Natural killer cell treated with Interleukin-12 subunit alpha and Interleukin-12 subunit beta and Interleukin-15 and Interleukin-18, amount 100 ng/mL, for 72 hours (primary cell): ENCODE measurements at regions not wholly inside any gene's neighbourhood (a gene's known extent, or its start where the extent isn't known, plus 50 kb on each side); places are given as distances from the start of the nearest gene placed in this dataset.

ENCODE experiments used
- ATAC-seq, 2 donors: fragments of 150-1000 bp; cut with Tn5 transposase in 1 of 2; sonication (Bioruptor Pico), chemical (Tn5 transposase) in 1 of 2; 2 replicates each; pipeline ENCODE4 v1.10.0; 2021
- DNase-seq: peaks from one replicate; pipeline ENCODE4 v3.0.0; 2022; ENCODE audit warnings: low spot score
- H3K27ac Mint-ChIP-seq, 2 donors: 1 replicate in 1 of 2; 2 replicates in 1 of 2; pipeline ENCODE4 v1.8.0; 2022; ENCODE audit warnings: mixed read lengths in 2 of 2, mild to moderate bottlenecking in 1 of 2, moderate library complexity in 1 of 2
- H3K27me3 Mint-ChIP-seq, 2 donors: 1 replicate in 1 of 2; 2 replicates in 1 of 2; pipeline ENCODE4 v1.8.0; 2022; ENCODE audit warnings: mixed read lengths in 2 of 2
- H3K36me3 Mint-ChIP-seq: one replicate; pipeline ENCODE4 v1.8.0; 2022; ENCODE audit warnings: mixed read lengths
- H3K4me1 Mint-ChIP-seq, 2 donors: 1 replicate in 1 of 2; 2 replicates in 1 of 2; pipeline ENCODE4 v1.8.0; 2022; ENCODE audit warnings: low read depth in 2 of 2, mixed read lengths in 2 of 2, mild to moderate bottlenecking in 1 of 2
- H3K4me3 Mint-ChIP-seq: one replicate; pipeline ENCODE4 v1.8.0; 2022; ENCODE audit warnings: mixed read lengths
- H3K9me3 Mint-ChIP-seq: 2 replicates; pipeline ENCODE4 v1.8.0; 2022; ENCODE audit warnings: mixed read lengths

- Mint-ChIP-seq H3K36me3 (no peaks in the 10 kb centered on the region), H3K27me3 (no peaks in the 10 kb centered on the region), H3K27ac (no peak overlapping the region), H3K4me3 (no peak overlapping the region), H3K4me1 (no peaks in the 10 kb centered on the region), H3K9me3 (no peaks in the 10 kb centered on the region)
- no peak for DNase-seq
- no peak for ATAC-seq
Observed at GRCh38 chr6:84457276-84457675, 229.8 kb upstream of the CEP162 start.

- no peak overlapping the region for H3K27ac Mint-ChIP-seq
- H3K27me3 Mint-ChIP-seq = no peaks in the 10 kb centered on the region
- H3K4me3 Mint-ChIP-seq = no peak overlapping the region
- H3K4me1 Mint-ChIP-seq = no peaks in the 10 kb centered on the region
- DNase-seq (no peak), ATAC-seq (no peak)
- no peaks in the 10 kb centered on the region for H3K9me3 Mint-ChIP-seq
- no peaks in the 10 kb centered on the region for H3K36me3 Mint-ChIP-seq
Observed at GRCh38 chr6:84456803-84457202, 229.4 kb upstream of the CEP162 start.

- Mint-ChIP-seq H3K9me3 (no peaks in the 10 kb centered on the region), H3K27me3 (no peaks in the 10 kb centered on the region), H3K36me3 (no peaks in the 10 kb centered on the region), H3K4me1 (no peaks in the 10 kb centered on the region), H3K4me3 (no peak overlapping the region), H3K27ac (no peak overlapping the region)
- ATAC-seq (no peak), DNase-seq (no peak)
Observed at GRCh38 chr6:84455511-84456029, 228.1 kb upstream of the CEP162 start.

- H3K9me3 Mint-ChIP-seq = no peaks in the 10 kb centered on the region
- H3K27ac Mint-ChIP-seq = no peak overlapping the region
- DNase-seq (no peak), ATAC-seq (no peak)
- H3K4me1 Mint-ChIP-seq = no peaks in the 10 kb centered on the region
- no peaks in the 10 kb centered on the region for H3K27me3 Mint-ChIP-seq
- H3K4me3 Mint-ChIP-seq = no peak overlapping the region
- H3K36me3 Mint-ChIP-seq = no peaks in the 10 kb centered on the region
Observed at GRCh38 chr6:84453499-84453898, 226.1 kb upstream of the CEP162 start.

DNA sequence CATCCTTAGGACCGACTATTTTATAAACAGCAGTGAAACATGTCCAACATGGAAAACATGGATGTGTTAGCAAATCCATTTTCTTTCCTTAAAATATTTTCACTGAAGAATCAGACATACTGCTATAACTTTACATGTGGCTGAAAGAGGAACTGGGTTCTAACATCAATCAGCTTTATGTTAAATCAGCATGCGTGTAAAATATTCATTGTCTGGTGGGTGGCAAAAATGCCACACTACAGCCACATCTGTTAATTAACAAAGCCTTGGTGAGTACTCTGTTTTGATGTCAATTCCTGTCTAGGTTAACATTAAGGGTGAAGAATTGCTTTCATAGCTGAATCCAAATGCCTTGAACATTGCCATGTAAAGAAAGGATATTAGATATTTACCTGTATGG, 222.6 kb upstream of the CEP162 start:
- H3K4me1 Mint-ChIP-seq = no peaks in the 10 kb centered on the region
- no peaks in the 10 kb centered on the region for H3K9me3 Mint-ChIP-seq
- no peak for ATAC-seq
- H3K4me3 Mint-ChIP-seq = no peak overlapping the region
- no peaks in the 10 kb centered on the region for H3K27me3 Mint-ChIP-seq
- no peak for DNase-seq
- no peaks in the 10 kb centered on the region for H3K36me3 Mint-ChIP-seq
- H3K27ac Mint-ChIP-seq = no peak overlapping the region

DNA sequence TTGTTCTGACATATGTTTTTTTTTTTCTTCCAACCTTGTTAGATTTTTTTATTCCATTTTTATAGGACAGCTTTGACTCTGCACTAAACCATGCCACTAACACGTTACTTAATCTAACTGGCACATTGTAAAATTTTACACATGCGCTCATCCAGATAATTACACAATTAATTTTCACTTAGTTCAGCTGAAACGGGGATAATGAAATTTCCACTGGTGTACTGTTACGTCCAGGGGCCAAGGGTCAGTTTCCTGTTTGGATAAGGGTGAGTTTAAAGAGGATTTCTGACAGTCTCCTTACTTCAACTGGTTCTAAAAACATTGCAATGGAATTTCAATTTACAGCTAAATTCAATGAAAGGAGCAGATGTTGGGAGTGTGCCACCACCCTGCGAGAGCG, 221.8 kb upstream of the CEP162 start:
- Mint-ChIP-seq H3K27ac (no peak overlapping the region), H3K9me3 (no peaks in the 10 kb centered on the region), H3K4me3 (no peak overlapping the region), H3K27me3 (no peaks in the 10 kb centered on the region), H3K36me3 (no peaks in the 10 kb centered on the region), H3K4me1 (no peaks in the 10 kb centered on the region)
- DNase-seq = no peak
- no peak for ATAC-seq

DNA sequence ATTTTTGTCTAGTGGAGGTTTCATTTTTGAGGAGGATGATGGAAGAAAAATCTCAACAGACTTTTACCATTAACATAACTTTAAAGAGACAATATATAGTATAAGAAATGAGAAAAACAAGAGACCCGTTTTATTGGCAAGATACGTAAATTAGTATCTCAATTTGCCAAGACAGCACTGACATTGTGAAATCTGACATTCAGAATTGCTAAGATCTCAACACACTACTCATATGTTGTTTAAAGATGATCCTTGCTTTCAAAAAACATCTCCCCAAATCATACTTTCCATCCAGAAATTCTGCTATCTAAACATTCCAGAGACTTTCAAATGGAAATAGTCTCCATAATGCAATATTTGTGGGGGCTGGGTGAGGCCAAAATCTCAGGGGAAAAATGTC, 220.9 kb upstream of the CEP162 start:
- Mint-ChIP-seq H3K4me1 (no peaks in the 10 kb centered on the region), H3K9me3 (no peaks in the 10 kb centered on the region), H3K27me3 (no peaks in the 10 kb centered on the region), H3K27ac (no peak overlapping the region), H3K36me3 (no peaks in the 10 kb centered on the region), H3K4me3 (no peak overlapping the region)
- DNase-seq (no peak), ATAC-seq (no peak)

DNA sequence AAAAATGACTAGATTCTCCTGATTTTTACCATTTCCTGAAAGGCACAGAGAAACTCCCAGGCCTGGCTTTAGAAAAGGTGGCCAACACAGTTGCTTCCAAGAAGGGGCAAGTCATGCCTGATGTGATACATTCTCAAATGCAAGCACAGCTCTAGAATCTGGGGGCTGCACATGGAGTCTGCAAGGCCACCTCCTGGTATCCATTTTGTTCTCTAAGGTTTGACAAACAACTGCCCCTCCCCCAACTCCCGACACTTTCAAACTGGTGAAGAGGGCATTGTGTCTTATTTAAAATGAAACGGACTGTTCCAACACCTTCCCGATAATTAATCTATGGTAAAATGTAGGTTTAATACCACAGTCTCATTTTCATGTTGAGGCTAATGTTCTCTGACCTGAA, 220.2 kb upstream of the CEP162 start:
- Mint-ChIP-seq H3K4me3 (no peak overlapping the region), H3K9me3 (no peaks in the 10 kb centered on the region), H3K4me1 (no peaks in the 10 kb centered on the region), H3K27me3 (no peaks in the 10 kb centered on the region), H3K36me3 (no peaks in the 10 kb centered on the region), H3K27ac (no peak overlapping the region)
- DNase-seq (no peak), ATAC-seq (no peak)

DNA sequence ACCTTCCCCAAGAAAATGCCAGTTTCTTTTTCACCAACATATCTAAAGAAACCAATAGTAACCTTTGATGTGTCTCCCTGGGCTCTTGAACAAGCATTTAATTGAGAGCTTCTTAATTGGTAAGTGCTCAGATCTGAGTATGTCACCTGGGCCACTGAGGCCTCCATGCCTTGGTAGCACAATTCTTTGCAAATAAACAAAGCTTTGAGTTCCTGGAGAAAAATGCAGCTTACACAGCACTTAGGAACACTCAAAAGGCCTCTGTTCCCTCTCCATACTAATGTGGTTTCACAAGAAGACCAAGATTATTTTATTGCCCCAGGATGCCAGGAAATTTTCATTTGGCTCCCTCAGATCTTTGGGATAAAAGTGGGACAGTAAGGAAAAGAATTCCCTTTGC, 217.6 kb upstream of the CEP162 start:
- H3K36me3 Mint-ChIP-seq = no peaks in the 10 kb centered on the region
- H3K27me3 Mint-ChIP-seq = no peaks in the 10 kb centered on the region
- ATAC-seq (no peak), DNase-seq (no peak)
- H3K4me3 Mint-ChIP-seq = no peak overlapping the region
- H3K4me1 Mint-ChIP-seq = no peaks in the 10 kb centered on the region
- H3K9me3 Mint-ChIP-seq = no peaks in the 10 kb centered on the region
- H3K27ac Mint-ChIP-seq = no peak overlapping the region

DNA sequence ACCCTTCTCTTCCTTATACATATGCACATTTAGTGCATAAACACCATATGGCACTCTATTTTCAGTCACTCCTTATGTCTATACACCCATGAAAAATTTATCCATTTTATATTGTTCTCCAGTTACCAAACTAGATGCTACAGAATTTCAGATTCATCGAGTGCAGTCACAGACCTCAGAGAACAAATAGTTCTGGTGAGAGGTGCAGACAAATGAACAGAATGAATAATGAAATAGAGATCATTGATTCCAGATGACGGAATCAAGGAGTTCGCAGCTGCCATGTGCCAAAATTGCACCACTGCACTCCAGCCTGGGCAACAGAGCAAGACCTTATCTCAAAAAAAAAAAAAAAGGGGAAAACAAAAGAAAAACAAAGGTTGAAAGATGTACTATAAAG, 214.8 kb upstream of the CEP162 start:
- no peaks in the 10 kb centered on the region for H3K36me3 Mint-ChIP-seq

DNA sequence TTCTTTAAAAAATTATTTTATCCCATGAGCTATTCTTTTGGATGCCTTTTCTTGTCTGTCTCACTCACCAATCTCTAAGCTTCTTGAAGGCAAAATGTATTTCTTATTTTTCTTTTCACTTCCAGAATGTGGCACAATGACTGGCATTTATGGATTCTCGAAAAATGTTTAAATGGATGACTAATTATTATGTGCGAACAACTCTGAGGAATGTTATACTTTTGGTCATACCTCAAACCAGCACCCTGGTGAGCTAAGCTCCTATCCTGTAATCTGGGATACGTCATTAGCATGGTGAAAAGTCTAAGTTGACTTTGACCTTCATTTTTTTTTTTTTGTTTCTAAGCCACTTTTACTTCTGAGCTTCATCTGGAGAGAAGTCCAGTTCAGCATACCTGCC, 214.0 kb upstream of the CEP162 start:
- no peak overlapping the region for H3K4me3 Mint-ChIP-seq
- H3K27ac Mint-ChIP-seq = no peak overlapping the region
- no peak for DNase-seq
- no peaks in the 10 kb centered on the region for H3K36me3 Mint-ChIP-seq
- ATAC-seq = no peak
- H3K27me3 Mint-ChIP-seq = no peaks in the 10 kb centered on the region
- no peaks in the 10 kb centered on the region for H3K4me1 Mint-ChIP-seq
- no peaks in the 10 kb centered on the region for H3K9me3 Mint-ChIP-seq

More for the DNA sequence above, 214.8 kb upstream of the CEP162 start:
- Mint-ChIP-seq H3K27ac (no peak overlapping the region), H3K4me1 (no peaks in the 10 kb centered on the region), H3K27me3 (no peaks in the 10 kb centered on the region), H3K9me3 (no peaks in the 10 kb centered on the region), H3K4me3 (no peak overlapping the region)
- ATAC-seq = no peak
- DNase-seq = no peak

DNA sequence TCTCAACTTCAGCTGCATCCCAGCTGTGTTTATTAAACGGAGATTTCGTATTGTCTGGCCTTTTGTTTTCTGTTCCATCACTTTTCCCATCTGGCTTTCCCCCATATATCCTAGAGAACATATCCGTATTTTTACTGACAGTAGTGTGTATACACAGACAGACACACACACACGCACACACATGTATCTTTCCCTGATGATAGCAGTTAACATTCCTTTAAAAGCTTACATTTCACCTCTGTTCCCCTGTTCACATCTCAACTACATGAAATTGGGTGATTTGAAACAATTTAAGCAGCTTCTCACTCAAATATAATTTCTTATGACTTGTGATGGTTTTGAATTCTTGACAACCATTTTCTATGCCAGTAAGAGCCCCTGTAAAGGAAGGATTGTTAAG, 207.1 kb upstream of the CEP162 start:
- Mint-ChIP-seq H3K27me3 (no peaks in the 10 kb centered on the region), H3K4me3 (no peak overlapping the region), H3K9me3 (peaks cover 11% of the 10 kb centered on the region), H3K36me3 (no peaks in the 10 kb centered on the region), H3K4me1 (no peaks in the 10 kb centered on the region), H3K27ac (no peak overlapping the region)
- DNase-seq (no peak), ATAC-seq (no peak)

- ATAC-seq = no peak
- Mint-ChIP-seq H3K27ac (no peak overlapping the region), H3K9me3 (peaks cover 11% of the 10 kb centered on the region), H3K36me3 (no peaks in the 10 kb centered on the region), H3K4me1 (no peaks in the 10 kb centered on the region), H3K4me3 (no peak overlapping the region), H3K27me3 (no peaks in the 10 kb centered on the region)
- DNase-seq = no peak
Observed at GRCh38 chr6:84432619-84433018, 205.2 kb upstream of the CEP162 start.

- peaks cover 0 to 2% of the 10 kb centered on the region in 2 donors for H3K27me3 Mint-ChIP-seq
- no peak overlapping the region for H3K4me3 Mint-ChIP-seq
- peaks cover 9% of the 10 kb centered on the region for H3K9me3 Mint-ChIP-seq
- no peak overlapping the region for H3K27ac Mint-ChIP-seq
- no peak for ATAC-seq
- H3K4me1 Mint-ChIP-seq = no peaks in the 10 kb centered on the region
- no peaks in the 10 kb centered on the region for H3K36me3 Mint-ChIP-seq
- DNase-seq = no peak
Observed at GRCh38 chr6:84428300-84428907, 201.0 kb upstream of the CEP162 start.
